ENCODE measurements at regions not wholly inside any gene's neighbourhood (a gene's known extent, or its start where the extent isn't known, plus 50 kb on each side); places are given as distances from the start of the nearest gene placed in this dataset.

DNA sequence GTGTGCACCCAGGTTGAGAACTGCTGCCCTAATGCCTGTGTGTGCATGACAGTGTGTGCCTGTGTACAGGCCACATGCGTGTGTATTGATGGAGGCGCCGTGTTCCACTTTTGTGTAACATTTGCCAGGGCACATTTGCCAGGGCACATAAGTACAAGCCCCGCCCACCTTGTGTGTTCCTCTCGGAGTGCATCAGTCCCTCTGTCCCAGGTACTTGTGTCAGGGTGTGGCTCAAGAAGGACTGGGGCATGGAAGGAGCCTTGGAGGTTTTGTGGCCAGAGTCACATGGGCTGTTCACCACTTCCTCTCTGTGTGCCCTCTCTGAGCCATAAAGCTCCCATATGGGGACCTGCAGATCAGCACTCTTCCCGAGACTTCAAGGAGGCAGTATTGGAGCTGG is 73.9 kb downstream of the MRM1 start:
- Histone ChIP-seq H3K36me3 (no peaks in the 10 kb centered on the region), H3K4me3 (no peak overlapping the region), H3K4me1 (no peaks in the 10 kb centered on the region), H3K27ac (no peak overlapping the region), H3K27me3 (no peaks in the 10 kb centered on the region), H3K9me3 (no peaks in the 10 kb centered on the region)
- intact Hi-C loops (cut with DNase I), result no loop called here
- WGBS, 2 donors, result 47 to 70% methylated on average over 6 of the region's 6 CpGs
- DNase-seq, result no peak
- TF ChIP-seq POLR2AphosphoS5 (IDR thresholded peaks at IDR 0.05) (no peak), EP300 (IDR thresholded peaks at IDR 0.05) (no peak), POLR2A (IDR thresholded peaks at IDR 0.05) (no peak)
- TF ChIP-seq, protein P1, sequence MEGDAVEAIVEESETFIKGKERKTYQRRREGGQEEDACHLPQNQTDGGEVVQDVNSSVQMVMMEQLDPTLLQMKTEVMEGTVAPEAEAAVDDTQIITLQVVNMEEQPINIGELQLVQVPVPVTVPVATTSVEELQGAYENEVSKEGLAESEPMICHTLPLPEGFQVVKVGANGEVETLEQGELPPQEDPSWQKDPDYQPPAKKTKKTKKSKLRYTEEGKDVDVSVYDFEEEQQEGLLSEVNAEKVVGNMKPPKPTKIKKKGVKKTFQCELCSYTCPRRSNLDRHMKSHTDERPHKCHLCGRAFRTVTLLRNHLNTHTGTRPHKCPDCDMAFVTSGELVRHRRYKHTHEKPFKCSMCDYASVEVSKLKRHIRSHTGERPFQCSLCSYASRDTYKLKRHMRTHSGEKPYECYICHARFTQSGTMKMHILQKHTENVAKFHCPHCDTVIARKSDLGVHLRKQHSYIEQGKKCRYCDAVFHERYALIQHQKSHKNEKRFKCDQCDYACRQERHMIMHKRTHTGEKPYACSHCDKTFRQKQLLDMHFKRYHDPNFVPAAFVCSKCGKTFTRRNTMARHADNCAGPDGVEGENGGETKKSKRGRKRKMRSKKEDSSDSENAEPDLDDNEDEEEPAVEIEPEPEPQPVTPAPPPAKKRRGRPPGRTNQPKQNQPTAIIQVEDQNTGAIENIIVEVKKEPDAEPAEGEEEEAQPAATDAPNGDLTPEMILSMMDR (IDR thresholded peaks at IDR 0.05), result no peak

DNA sequence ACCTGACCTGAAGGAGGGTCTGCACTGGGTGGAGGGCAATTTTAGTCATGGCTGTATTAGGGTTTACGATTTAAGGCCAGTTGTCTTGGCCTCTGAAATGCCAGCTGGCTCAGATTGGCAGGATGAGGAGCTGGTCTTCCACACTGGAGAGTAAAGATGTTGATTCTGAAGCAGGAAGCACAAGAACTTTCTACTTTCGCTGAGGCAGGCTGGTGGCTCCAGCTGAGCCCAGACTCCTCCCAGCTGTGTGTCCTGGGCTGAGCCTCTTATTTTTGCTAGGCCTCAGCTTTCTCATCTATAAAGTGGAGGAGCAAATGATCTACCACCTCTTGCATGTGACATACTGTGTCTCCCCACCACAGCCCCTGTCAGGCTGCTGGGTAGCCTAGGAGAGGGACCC is 74.4 kb downstream of the MRM1 start:
- Histone ChIP-seq H3K36me3 (no peaks in the 10 kb centered on the region), H3K4me1 (no peaks in the 10 kb centered on the region), H3K27me3 (no peaks in the 10 kb centered on the region), H3K4me3 (no peak overlapping the region), H3K9me3 (no peaks in the 10 kb centered on the region), H3K27ac (no peak overlapping the region)
- TF ChIP-seq, protein P1 (IDR thresholded peaks at IDR 0.05), result no peak
- TF ChIP-seq POLR2AphosphoS5 (IDR thresholded peaks at IDR 0.05) (no peak), POLR2A (IDR thresholded peaks at IDR 0.05) (no peak), EP300 (IDR thresholded peaks at IDR 0.05) (no peak)
- intact Hi-C loops (cut with DNase I), result no loop called here
- DNase-seq, result no peak
- 15 to 51% methylated on average over 2 of the region's 2 CpGs for WGBS, 2 donors

DNA sequence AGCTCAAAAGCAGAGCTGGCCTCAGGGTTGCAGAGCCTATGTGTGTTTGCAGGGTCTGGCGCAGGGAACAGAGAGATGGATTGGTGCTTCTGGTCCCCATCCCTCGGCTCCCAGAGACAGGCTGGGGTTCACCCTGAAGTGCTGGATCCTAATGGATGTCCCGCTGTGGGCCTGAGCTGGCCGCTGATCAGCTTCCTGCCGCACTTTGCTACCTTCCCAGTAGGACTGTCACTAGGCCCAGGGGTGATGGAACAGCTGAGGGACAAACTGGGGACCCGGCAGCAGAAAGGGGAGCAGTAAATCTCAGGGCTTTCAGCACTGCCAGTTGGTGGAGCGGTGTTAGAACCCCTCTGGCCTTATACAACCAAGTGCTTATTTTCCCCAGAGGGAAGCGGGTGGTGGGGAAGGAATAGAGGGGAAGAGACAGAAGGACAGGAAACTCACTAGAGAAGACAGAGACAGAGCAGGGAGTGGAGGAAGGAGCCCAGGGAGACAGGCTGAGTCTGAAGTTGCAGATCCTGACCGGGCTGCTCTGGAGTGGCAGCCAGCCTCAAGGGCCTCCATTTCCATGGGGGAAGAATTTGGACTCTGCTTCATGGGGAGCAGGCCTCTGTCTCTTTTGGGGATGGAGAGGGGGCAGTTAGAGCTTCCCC is 78.6 kb downstream of the MRM1 start:
- no peak for TF ChIP-seq POLR2AphosphoS5 (IDR thresholded peaks at IDR 0.05)
- TF ChIP-seq, protein P1 (IDR thresholded peaks at IDR 0.05), result no peak
- TF ChIP-seq POLR2A (IDR thresholded peaks at IDR 0.05), result no peak
- no peak for TF ChIP-seq EP300 (IDR thresholded peaks at IDR 0.05)
- no peak overlapping the region for H3K4me3 ChIP-seq
- no peaks in the 10 kb centered on the region for H3K9me3 ChIP-seq
- intact Hi-C loops (cut with DNase I), result no loop called here
- DNase-seq, result no peak
- H3K4me1 ChIP-seq, result no peaks in the 10 kb centered on the region
- no peak overlapping the region for H3K27ac ChIP-seq
- no peaks in the 10 kb centered on the region for H3K27me3 ChIP-seq
- WGBS, 2 donors, result 83 to 90% methylated on average over 9 of the region's 9 CpGs
- no peaks in the 10 kb centered on the region for H3K36me3 ChIP-seq

- H3K4me1 ChIP-seq, result no peaks in the 10 kb centered on the region
- no peaks in the 10 kb centered on the region for H3K27me3 ChIP-seq
- no peaks in the 10 kb centered on the region for H3K36me3 ChIP-seq
- TF ChIP-seq EP300 (IDR thresholded peaks at IDR 0.05) (no peak), POLR2A (IDR thresholded peaks at IDR 0.05) (no peak), POLR2AphosphoS5 (IDR thresholded peaks at IDR 0.05) (no peak)
- TF ChIP-seq, protein P1 (IDR thresholded peaks at IDR 0.05), result no peak
- DNase-seq, result no peak
- 72 to 76% methylated on average over 6 of the region's 6 CpGs for WGBS, 2 donors
- intact Hi-C loops (cut with DNase I), result no loop called here
- H3K9me3 ChIP-seq, result no peaks in the 10 kb centered on the region
- H3K4me3 ChIP-seq, result no peak overlapping the region
- H3K27ac ChIP-seq, result no peak overlapping the region
Observed at GRCh38 chr17:36680701-36681202, 79.4 kb downstream of the MRM1 start.

- TF ChIP-seq, protein P1 (IDR thresholded peaks at IDR 0.05), result no peak
- no peak for TF ChIP-seq POLR2A (IDR thresholded peaks at IDR 0.05)
- no peak for TF ChIP-seq EP300 (IDR thresholded peaks at IDR 0.05)
- TF ChIP-seq POLR2AphosphoS5 (IDR thresholded peaks at IDR 0.05), result no peak
- intact Hi-C loops (cut with DNase I), result no loop called here
- H3K4me3 ChIP-seq, result no peak overlapping the region
Observed at GRCh38 chr17:36682773-36683172, 81.4 kb downstream of the MRM1 start.

More at GRCh38 chr17:36682773-36683172, 81.4 kb downstream of the MRM1 start:
- Histone ChIP-seq H3K27ac (no peak overlapping the region), H3K36me3 (no peaks in the 10 kb centered on the region), H3K9me3 (no peaks in the 10 kb centered on the region), H3K27me3 (no peaks in the 10 kb centered on the region), H3K4me1 (no peaks in the 10 kb centered on the region)
- DNase-seq, result no peak
- WGBS, 2 donors, result 55 to 57% methylated on average over 7 of the region's 7 CpGs
